ENCODE measurements at regions not wholly inside any gene's neighbourhood (a gene's known extent, or its start where the extent isn't known, plus 50 kb on each side); places are given as distances from the start of the nearest gene placed in this dataset.

GRCh38 chr13:74398599-74398998 is 264.4 kb upstream of the KLF12 start:
- POLR2A ChIA-PET, result no interaction called here
- no peak for DNase-seq (ENCODE audit: low read depth, low spot score)
- no peak for TF ChIP-seq CTCF (IDR thresholded peaks at IDR 0.05; ENCODE audit: insufficient read depth, low read length, missing control alignments)
- no peak overlapping the region for H3K4me3 ChIP-seq (ENCODE audit: low read depth, low read length)
- CTCF ChIA-PET, result no interaction called here

DNA sequence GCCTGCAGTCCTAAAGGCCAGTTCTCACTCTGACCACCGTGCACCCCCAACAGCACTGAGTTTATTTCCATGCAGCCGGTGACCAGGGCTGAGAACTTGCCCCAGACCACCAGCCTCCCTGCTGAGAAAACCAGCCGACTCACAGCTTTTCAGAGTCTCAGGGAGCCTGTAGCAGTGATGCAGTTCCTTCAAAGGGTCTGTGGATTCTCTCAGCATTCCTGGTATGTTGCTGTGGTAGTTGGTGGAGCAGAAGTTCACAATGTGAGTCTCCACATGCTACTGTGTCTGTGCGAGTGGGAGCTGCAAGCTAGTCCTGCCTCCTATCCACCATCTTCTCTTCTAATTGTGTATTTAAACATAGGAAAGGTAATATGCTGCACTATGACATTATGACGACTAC is 254.9 kb upstream of the KLF12 start:
- peak; percentile 2 for DNase-seq (ENCODE audit: low read depth, low spot score)
- CTCF ChIA-PET, result no interaction called here
- POLR2A ChIA-PET, result no interaction called here
- no peak for TF ChIP-seq CTCF (IDR thresholded peaks at IDR 0.05; ENCODE audit: insufficient read depth, low read length, missing control alignments)
- no peak overlapping the region for H3K4me3 ChIP-seq (ENCODE audit: low read depth, low read length)

DNA sequence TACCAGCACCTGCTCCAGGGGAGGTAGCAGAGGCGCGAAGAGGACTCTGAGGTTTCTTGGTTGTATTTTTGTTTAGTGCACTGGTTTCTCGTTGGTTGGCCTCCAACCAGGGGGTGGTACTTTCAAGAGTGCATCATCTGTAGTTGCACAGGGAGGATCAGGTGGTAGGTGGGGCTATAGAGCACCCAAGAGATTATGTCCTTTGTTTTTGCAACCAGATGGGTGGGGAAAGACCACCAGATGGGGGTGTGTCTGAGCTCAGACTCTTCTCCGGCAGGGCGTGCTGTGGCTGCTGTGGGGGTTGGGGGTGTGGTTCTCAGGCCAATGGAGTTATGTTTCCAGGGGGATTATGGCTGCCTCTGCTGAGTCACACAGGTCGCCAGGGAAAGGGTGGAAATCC is 254.4 kb upstream of the KLF12 start:
- DNase-seq (ENCODE audit: low read depth, low spot score), result no peak
- TF ChIP-seq CTCF (IDR thresholded peaks at IDR 0.05; ENCODE audit: insufficient read depth, low read length, missing control alignments), result no peak
- ChIA-PET POLR2A (no interaction called here), CTCF (no interaction called here)
- H3K4me3 ChIP-seq (ENCODE audit: low read depth, low read length), result no peak overlapping the region

DNA sequence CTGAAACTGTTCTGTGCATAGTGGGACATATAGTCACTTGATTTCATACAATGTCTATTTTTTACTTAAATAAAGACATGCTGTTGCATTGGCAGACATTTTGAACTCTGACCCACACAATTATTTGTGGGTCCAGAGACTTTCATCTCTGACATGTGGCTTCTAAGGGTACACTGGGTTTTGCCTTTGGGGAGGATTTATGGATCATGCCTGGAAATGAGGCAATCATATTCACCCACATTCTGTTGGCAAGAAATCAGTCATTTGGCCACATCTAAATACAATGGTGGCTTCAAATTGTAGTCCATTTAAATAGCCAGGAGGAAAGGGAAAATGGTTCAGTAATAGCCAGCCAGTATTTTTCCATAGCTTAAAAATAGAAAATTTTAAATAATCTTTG is 238.3 kb upstream of the KLF12 start:
- ChIA-PET CTCF (no interaction called here), POLR2A (no interaction called here)
- DNase-seq (ENCODE audit: low read depth, low spot score), result no peak
- H3K4me3 ChIP-seq (ENCODE audit: low read depth, low read length), result no peak overlapping the region
- TF ChIP-seq CTCF (IDR thresholded peaks at IDR 0.05; ENCODE audit: insufficient read depth, low read length, missing control alignments), result no peak

GRCh38 chr13:74367193-74367592 is 233.0 kb upstream of the KLF12 start:
- TF ChIP-seq CTCF (IDR thresholded peaks at IDR 0.05; ENCODE audit: insufficient read depth, low read length, missing control alignments), result no peak
- ChIA-PET CTCF (no interaction called here), POLR2A (no interaction called here)
- DNase-seq (ENCODE audit: low read depth, low spot score), result no peak
- H3K4me3 ChIP-seq (ENCODE audit: low read depth, low read length), result no peak overlapping the region

DNA sequence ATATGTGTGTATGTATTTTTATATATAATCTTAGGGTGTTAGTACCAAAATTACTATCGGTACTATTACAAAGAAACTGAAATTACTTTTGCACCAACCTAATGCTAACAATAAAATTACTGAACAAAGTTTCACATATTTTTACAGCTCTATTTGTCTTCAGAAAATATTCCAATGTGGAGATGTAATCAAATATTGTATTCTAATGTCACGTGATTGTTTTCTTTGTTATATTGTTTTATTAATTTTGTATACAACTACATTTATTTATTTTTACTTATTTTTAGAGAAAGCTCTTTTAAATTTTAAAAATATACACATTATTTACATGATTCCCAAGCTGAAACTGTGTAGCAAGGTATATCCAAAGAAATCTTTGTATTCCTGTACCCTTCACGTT is 227.1 kb upstream of the KLF12 start:
- TF ChIP-seq CTCF (IDR thresholded peaks at IDR 0.05; ENCODE audit: insufficient read depth, low read length, missing control alignments), result no peak
- POLR2A ChIA-PET, result no interaction called here
- no peak for DNase-seq (ENCODE audit: low read depth, low spot score)
- no peak overlapping the region for H3K4me3 ChIP-seq (ENCODE audit: low read depth, low read length)
- CTCF ChIA-PET, result no interaction called here

All from AG04449 (cell line).